NOMO-1 (cell line): ENCODE measurements at regions not wholly inside any gene's neighbourhood (a gene's known extent, or its start where the extent isn't known, plus 50 kb on each side); places are given as distances from the start of the nearest gene placed in this dataset.
"Not testable (repeated sequence)": the region's sequence is repeated elsewhere in the genome, so short reads cannot be mapped to it uniquely, and the experiment has no call there.

Experiments
- DNase-seq, 2 experiments: peaks; one replicate each; lab custom pipeline; 2025; ENCODE audit not compliant: unreplicated experiment in 2 of 2; lab: John Stamatoyannopoulos, UW

GRCh38 chr3:193040836-193041672 lies 123.4 kb upstream of the MB21D2 start:
- DNase-seq = peak; percentile 25 to 39

- DNase-seq = no peak
Measured at GRCh38 chr3:193046371-193046770, 128.7 kb upstream of the MB21D2 start.

GRCh38 chr3:193047461-193047860 lies 129.8 kb upstream of the MB21D2 start:
- DNase-seq = not testable (repeated sequence)

GRCh38 chr3:193048127-193048526 lies 130.5 kb upstream of the MB21D2 start:
- no peak for DNase-seq

- no peak for DNase-seq
Measured at GRCh38 chr3:193049935-193050334, 132.3 kb upstream of the MB21D2 start.

- no peak for DNase-seq
Measured at GRCh38 chr3:193051314-193051713, 133.7 kb upstream of the MB21D2 start.

- no peak for DNase-seq
Measured at GRCh38 chr3:193052354-193053045, 134.8 kb upstream of the MB21D2 start.

- no peak for DNase-seq
Measured at GRCh38 chr3:193053046-193053435, 135.4 kb upstream of the MB21D2 start.

- DNase-seq = no peak
Measured at GRCh38 chr3:193055352-193055751, 137.7 kb upstream of the MB21D2 start.

GRCh38 chr3:193057616-193058015 lies 140.0 kb upstream of the MB21D2 start:
- no peak for DNase-seq

GRCh38 chr3:193060748-193061546 lies 143.3 kb upstream of the MB21D2 start:
- DNase-seq = no peak

- no peak for DNase-seq
Measured at GRCh38 chr3:193068365-193068764, 150.7 kb upstream of the MB21D2 start.

- DNase-seq = peak in 1 of 2 experiments; percentile 53
Measured at GRCh38 chr3:193069732-193070131, 152.1 kb upstream of the MB21D2 start.

GRCh38 chr3:193078996-193079753 lies 161.5 kb upstream of the MB21D2 start:
- DNase-seq = no peak

GRCh38 chr3:193080821-193081365 lies 160.1 kb upstream of the PLAAT1 start:
- no peak for DNase-seq

GRCh38 chr3:193085655-193086054 lies 155.4 kb upstream of the PLAAT1 start:
- no peak for DNase-seq

GRCh38 chr3:193086681-193087080 lies 154.3 kb upstream of the PLAAT1 start:
- DNase-seq = no peak

- no peak for DNase-seq
Measured at GRCh38 chr3:193087336-193087735, 153.7 kb upstream of the PLAAT1 start.

- no peak for DNase-seq
Measured at GRCh38 chr3:193095366-193095765, 145.7 kb upstream of the PLAAT1 start.

GRCh38 chr3:193096076-193096475 lies 144.9 kb upstream of the PLAAT1 start:
- DNase-seq = no peak
